Gastrocnemius medialis (tissue), 4 donors: ENCODE measurements at regions not wholly inside any gene's neighbourhood (a gene's known extent, or its start where the extent isn't known, plus 50 kb on each side); places are given as distances from the start of the nearest gene placed in this dataset.

Source experiments
- CTCF ChIP-seq, 5 experiments: fragments of 450-650 bp in 3 of 5; fragments of 200-600 bp in 2 of 5; sonication (generic) in 2 of 5; IDR thresholded peaks in 4 of 5; conservative IDR thresholded peaks in 1 of 5; 1 replicate in 4 of 5; 2 replicates in 1 of 5; pipeline ENCODE4 v1.5.1; 2016 to 2019; ENCODE audit warnings: antibody characterized with exemption in 5 of 5, mild to moderate bottlenecking in 3 of 5, moderate library complexity in 3 of 5
- POLR2A ChIP-seq, 2 donors: fragments of 450-650 bp; IDR thresholded peaks; one replicate each; pipeline ENCODE4 v1.6.1; 2017; ENCODE audit warnings: antibody characterized with exemption in 2 of 2, mild to moderate bottlenecking in 2 of 2, moderate library complexity in 2 of 2

DNA sequence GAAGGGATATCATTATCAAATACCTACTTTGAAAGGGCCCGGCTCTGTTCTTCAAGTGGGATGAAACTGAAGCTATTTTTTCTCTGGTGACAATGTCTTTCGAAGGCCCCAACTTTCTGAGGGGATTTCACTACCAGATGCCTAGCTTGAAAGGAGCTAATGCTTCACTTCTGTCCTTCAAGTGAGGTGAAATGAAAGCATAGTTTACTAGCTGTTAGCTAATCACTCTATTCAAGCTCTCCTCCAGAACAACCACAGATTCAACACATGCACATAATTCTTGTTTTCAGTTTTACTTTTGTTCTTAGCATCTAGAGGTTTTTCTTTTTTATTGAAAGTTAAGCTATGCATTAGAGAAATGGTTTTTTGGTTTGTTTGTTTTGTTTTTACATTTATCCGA is 571.4 kb downstream of the NOVA1 start:
- TF ChIP-seq POLR2A (IDR thresholded peaks at IDR 0.05) (no peak), CTCF (IDR thresholded peaks at IDR 0.05 in 4 of 5, conservative IDR thresholded peaks at IDR 0.05 in 1 of 5) (no peak)
